GM12878 (cell line): ENCODE measurements at regions not wholly inside any gene's neighbourhood (a gene's known extent, or its start where the extent isn't known, plus 50 kb on each side); places are given as distances from the start of the nearest gene placed in this dataset.

Experiments
- ATAC-seq: fragments of 200-7000 bp; cut with Tn5 transposase; 3 replicates; pipeline ENCODE4 v1.9.1; 2020; ENCODE audit warnings: mild to moderate bottlenecking, moderate library complexity
- BruUV-seq: library from RNA; stranded (reverse); fragments of 400-500 nt; replicated peaks from 2 replicates; lab custom pipeline; 2021; lab: Mats Ljungman, UMichigan
- CTCF ChIA-PET: fragments of 300-600 bp; sonication (Branson Sonifier 250); formaldehyde crosslinking; extraction: SDS; loops from one replicate; lab custom pipeline; 2021; ENCODE audit warnings: inconsistent platforms; lab: Yijun Ruan, JAX
- POLR2A ChIA-PET: fragments of 350-600 bp; formaldehyde crosslinking; extraction: SDS; loops from one replicate; lab custom pipeline; 2021; ENCODE audit warnings: inconsistent platforms; lab: Charles Lee
- RAD21 ChIA-PET: fragments of 300-600 bp; sonication (Branson Sonifier 250); formaldehyde crosslinking; loops from one replicate; lab custom pipeline; 2023; ENCODE audit warnings: antibody characterized with exemption; ENCODE audit not compliant: unreplicated experiment; lab: Charles Lee
- SMC1A ChIA-PET: fragments of 300-600 bp; sonication (Branson Sonifier 250); formaldehyde crosslinking; loops from one replicate; lab custom pipeline; 2023; ENCODE audit not compliant: unreplicated experiment, uncharacterized antibody; lab: Charles Lee
- DNase-seq: peaks from one replicate; pipeline ENCODE4 v3.0.0-alpha.2; 2011; ENCODE audit warnings: low read depth, low spot score
- FAIRE-seq: peaks from 3 replicates; lab custom pipeline; 2011; peaks lifted over from hg19 to GRCh38; lab: Jason Lieb, UNC
- H2AFZ ChIP-seq: 2 replicates; pipeline ENCODE4 v1.6.0; 2011; ENCODE audit warnings: low read depth, low read length, control low read depth; ENCODE audit not compliant: control insufficient read depth
- H3K27ac ChIP-seq: 2 replicates; pipeline ENCODE4 v1.5.1; 2011; ENCODE audit warnings: control low read depth; ENCODE audit not compliant: control insufficient read depth, insufficient read depth
- H3K27me3 ChIP-seq, 2 experiments: replicated peaks in 1 of 2; 2 replicates each; pipeline versions ENCODE4 v1.6.0 to v1.6.1; 2011; ENCODE audit warnings: low read length in 1 of 2; ENCODE audit not compliant: control insufficient read depth in 2 of 2, insufficient read depth in 2 of 2
- H3K36me3 ChIP-seq, 2 experiments: 2 replicates each; pipeline ENCODE4 v1.5.1; 2011; ENCODE audit warnings: low read length in 1 of 2; ENCODE audit not compliant: control insufficient read depth in 2 of 2, insufficient read depth in 2 of 2
- H3K4me1 ChIP-seq: 2 replicates; pipeline ENCODE4 v1.6.1; 2011; ENCODE audit warnings: mild to moderate bottlenecking, low read length, moderate library complexity, mixed read lengths; ENCODE audit not compliant: control insufficient read depth, insufficient read depth
- H3K4me2 ChIP-seq: 2 replicates; pipeline ENCODE4 v1.6.0; 2011; ENCODE audit warnings: control low read depth; ENCODE audit not compliant: control insufficient read depth, insufficient read depth
- H3K4me3 ChIP-seq: fragments of 200-600 bp; sonication (generic); 2 replicates; pipeline ENCODE4 v1.5.1; 2016
- H3K79me2 ChIP-seq: 2 replicates; pipeline ENCODE4 v1.6.0; 2011; ENCODE audit warnings: low read length; ENCODE audit not compliant: control insufficient read depth, insufficient read depth
- H3K9ac ChIP-seq: 2 replicates; pipeline ENCODE4 v1.8.0; 2011; ENCODE audit warnings: low read length, control low read depth, mixed read lengths; ENCODE audit not compliant: control insufficient read depth, insufficient read depth
- H3K9me3 ChIP-seq: replicated peaks from 3 replicates; pipeline ENCODE4 v1.5.1; 2011; ENCODE audit warnings: mild to moderate bottlenecking, low read length; ENCODE audit not compliant: control insufficient read depth, insufficient read depth
- H4K20me1 ChIP-seq: 2 replicates; pipeline ENCODE4 v1.6.0; 2011; ENCODE audit not compliant: control insufficient read depth, insufficient read depth
- ATF2 ChIP-seq: IDR thresholded peaks from 2 replicates; pipeline ENCODE4 v1.6.1; 2012; ENCODE audit warnings: low read length, inconsistent platforms
- CHD1 ChIP-seq: IDR thresholded peaks from 2 replicates; pipeline ENCODE4 v1.6.1; 2012; ENCODE audit warnings: low read depth, low read length, improper control_type of control experiment
- CTCF ChIP-seq, 3 experiments: IDR thresholded peaks in 2 of 3; conservative IDR thresholded peaks in 1 of 3; 2 replicates each; pipeline ENCODE4 v1.5.1; 2011; ENCODE audit warnings: low read depth in 3 of 3, low read length in 3 of 3, mild to moderate bottlenecking in 3 of 3, control low read depth in 2 of 3, moderate library complexity in 2 of 3, inconsistent platforms in 1 of 3, mixed read lengths in 1 of 3; ENCODE audit not compliant: control insufficient read depth in 2 of 3, insufficient read depth in 1 of 3; ENCODE audit errors: extremely low read depth in 1 of 3
- DPF2 ChIP-seq: fragments of 450-650 bp; IDR thresholded peaks from 2 replicates; pipeline ENCODE4 v1.6.1; 2017; ENCODE audit warnings: mild to moderate bottlenecking
- E2F8 ChIP-seq: fragments of 450-650 bp; IDR thresholded peaks from 2 replicates; pipeline ENCODE4 v1.6.1; 2018; ENCODE audit warnings: mild to moderate bottlenecking, low read depth, moderate library complexity; ENCODE audit not compliant: partially characterized antibody
- EP300 ChIP-seq, 2 experiments: fragments of 150-350 bp in 1 of 2; IDR thresholded peaks; 2 replicates each; pipeline ENCODE4 v1.6.1; 2011 to 2012; ENCODE audit warnings: low read depth in 2 of 2, low read length in 2 of 2, borderline replicate concordance in 1 of 2, improper control_type of control experiment in 1 of 2, inconsistent platforms in 1 of 2; ENCODE audit not compliant: control insufficient read depth in 1 of 2
- FOXM1 ChIP-seq: IDR thresholded peaks from 2 replicates; pipeline ENCODE4 v1.6.1; 2012; ENCODE audit warnings: low read depth, mild to moderate bottlenecking, inconsistent platforms, low read length, moderate library complexity
- GABPA ChIP-seq: IDR thresholded peaks from 2 replicates; pipeline ENCODE4 v1.6.1; 2014; ENCODE audit warnings: antibody characterized with exemption, low read depth, mild to moderate bottlenecking, inconsistent platforms
- MAX ChIP-seq: IDR thresholded peaks from 2 replicates; pipeline ENCODE4 v1.6.1; 2012; ENCODE audit warnings: low read depth, low read length, improper control_type of control experiment
- MEF2B ChIP-seq: fragments of 450-650 bp; IDR thresholded peaks from 2 replicates; pipeline ENCODE4 v1.6.1; 2018; ENCODE audit warnings: mild to moderate bottlenecking, moderate library complexity; ENCODE audit not compliant: partially characterized antibody, poor library complexity, severe bottlenecking
- NFYA ChIP-seq: IDR thresholded peaks from 2 replicates; pipeline ENCODE4 v1.6.1; 2011; ENCODE audit warnings: low read depth, mild to moderate bottlenecking, low read length, improper control_type of control experiment, borderline replicate concordance
- RB1 ChIP-seq: fragments of 450-650 bp; formaldehyde crosslinking; IDR thresholded peaks from 2 replicates; pipeline ENCODE4 v1.6.1; 2017; ENCODE audit warnings: mild to moderate bottlenecking, borderline replicate concordance
- RUNX3 ChIP-seq: IDR thresholded peaks from 2 replicates; pipeline ENCODE4 v1.6.1; 2012; ENCODE audit warnings: low read length, inconsistent platforms
- SUPT20H ChIP-seq: IDR thresholded peaks from 2 replicates; pipeline ENCODE4 v1.6.1; 2011; ENCODE audit warnings: low read depth, mild to moderate bottlenecking, low read length, moderate library complexity, borderline replicate concordance; ENCODE audit not compliant: control insufficient read depth
- TARDBP ChIP-seq: IDR thresholded peaks from 2 replicates; pipeline ENCODE4 v1.6.1; 2016; ENCODE audit warnings: borderline replicate concordance
- USF2 ChIP-seq: IDR thresholded peaks from 2 replicates; pipeline ENCODE4 v1.6.1; 2011; ENCODE audit warnings: low read depth, low read length, improper control_type of control experiment, borderline replicate concordance
- ZSCAN29 ChIP-seq: fragments of 450-650 bp; IDR thresholded peaks from 2 replicates; pipeline ENCODE4 v1.6.1; 2017; ENCODE audit warnings: mild to moderate bottlenecking, moderate library complexity
- in situ Hi-C: fragments of 300-500 bp; cut with MboI; formaldehyde crosslinking; loops from 9 replicates; pipeline ENCODE4 v1.14.3; 2018; ENCODE audit warnings: mixed read lengths
- intact Hi-C: fragments of 100-400 bp; cut with micrococcal nuclease; formaldehyde crosslinking; loops from one replicate; pipeline ENCODE4 v1.14.2; 2022; ENCODE audit not compliant: unreplicated experiment

DNA sequence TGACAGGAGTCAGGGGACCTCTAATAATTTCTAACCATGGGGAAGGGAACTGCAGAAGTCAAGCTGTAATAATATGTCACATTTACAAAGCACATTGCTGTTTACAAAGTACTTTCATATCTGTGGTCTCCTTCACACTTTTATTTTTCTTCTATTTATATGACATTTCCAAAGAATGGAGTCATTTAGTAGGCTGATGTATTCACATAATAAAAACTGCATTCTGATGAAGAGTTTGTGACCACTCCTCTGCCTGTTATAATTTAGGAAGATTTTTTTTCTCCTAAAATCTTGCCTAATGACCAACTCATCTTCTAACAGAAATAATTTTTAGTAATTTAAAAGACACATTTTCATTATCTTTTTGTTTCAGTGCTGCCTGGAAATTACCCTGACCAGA is 272.2 kb upstream of the VEPH1 start:
- no TSS peak for BruUV-seq
- Histone ChIP-seq H3K9me3 (no peaks in the 10 kb centered on the region), H3K4me3 (no peak overlapping the region), H3K36me3 (no peaks in the 10 kb centered on the region), H3K4me1 (no peaks in the 10 kb centered on the region), H3K27me3 (no peaks in the 10 kb centered on the region), H3K9ac (no peak overlapping the region), H3K79me2 (no peaks in the 10 kb centered on the region), H4K20me1 (no peaks in the 10 kb centered on the region), H3K4me2 (no peak overlapping the region)
- in situ Hi-C loops (no loop called here), intact Hi-C loops (no loop called here)
- SMC1A ChIA-PET: no interaction called here
- POLR2A ChIA-PET: no interaction called here
- CTCF ChIA-PET: no interaction called here
- ATAC-seq (no peak), FAIRE-seq (no peak), DNase-seq (no peak)
- RAD21 ChIA-PET: no interaction called here
- TF ChIP-seq FOXM1 (no peak), CTCF (IDR thresholded peaks at IDR 0.05 in 2 of 3, conservative IDR thresholded peaks at IDR 0.05 in 1 of 3; ENCODE audit: control insufficient read depth in 2 of 3, extremely low read depth in 1 of 3, insufficient read depth in 1 of 3, low read depth in 3 of 3, low read length in 3 of 3) (no peak), GABPA (no peak), ZSCAN29 (no peak), MAX (no peak), NFYA (no peak), E2F8 (no peak), EP300 (IDR thresholded peaks at IDR 0.05; ENCODE audit: borderline replicate concordance in 1 of 2, control insufficient read depth in 1 of 2, low read depth in 2 of 2, low read length in 2 of 2) (no peak), CHD1 (no peak), MEF2B (no peak), ATF2 (no peak), DPF2 (no peak), TARDBP (no peak), RB1 (no peak), USF2 (no peak), SUPT20H (no peak), RUNX3 (no peak)
- TF ChIP-seq, all 136 proteins: peak for 0
- H2AFZ ChIP-seq: no peak overlapping the region
- no peak overlapping the region for H3K27ac ChIP-seq
